Activated CD4-positive, alpha-beta T cell treated with anti-CD3 and anti-CD28 coated beads, Interleukin-2, Interleukin-6, amounts not matched to agents 100 ng/mL and 50 ng/mL, durations not matched to agents 16 hours and 8 hours (primary cell): ENCODE measurements at regions not wholly inside any gene's neighbourhood (a gene's known extent, or its start where the extent isn't known, plus 50 kb on each side); places are given as distances from the start of the nearest gene placed in this dataset.

Source experiments
- DNase-seq: peaks from one replicate; pipeline ENCODE4 v3.0.0-alpha.2; 2020

DNA sequence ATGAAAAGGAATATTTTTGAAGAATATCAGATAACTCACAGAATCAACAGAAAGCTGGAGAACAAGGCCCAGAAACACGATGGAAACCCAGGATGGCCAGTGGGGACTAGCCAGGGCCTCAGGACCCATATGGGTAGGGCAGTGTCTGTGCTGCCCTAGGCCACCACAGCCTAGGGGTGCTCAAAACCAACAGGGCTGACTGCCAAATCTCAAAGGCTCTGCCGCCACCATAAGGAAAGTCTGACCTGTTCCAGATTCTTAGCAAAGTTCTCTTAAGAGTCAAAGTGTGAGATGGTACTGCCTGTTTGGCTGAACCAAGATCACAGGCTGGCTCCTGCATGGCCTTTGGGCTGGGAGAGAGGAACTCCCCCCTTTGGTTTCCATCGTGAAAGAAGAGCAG, 164.7 kb upstream of the CTTNBP2NL start:
- DNase-seq: no peak

DNA sequence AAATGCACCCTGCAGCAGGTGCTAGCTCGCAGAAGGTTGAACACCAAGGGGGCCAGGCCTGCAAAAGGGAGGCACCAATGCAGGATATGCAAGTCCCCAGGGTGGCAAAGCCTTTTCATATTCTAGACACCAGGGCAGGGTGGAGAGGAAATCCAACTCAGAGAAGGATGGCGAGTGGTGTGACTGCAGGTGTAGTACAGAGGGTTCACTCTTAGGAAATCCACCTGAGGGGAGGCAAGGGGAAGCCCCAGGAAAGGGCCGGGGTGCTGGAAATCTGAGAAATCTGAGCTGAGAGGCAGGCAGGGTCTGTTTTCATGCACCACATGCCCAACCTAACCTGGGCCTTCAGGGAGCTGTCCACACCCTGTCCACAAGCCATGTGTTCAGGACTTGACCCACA, 163.2 kb upstream of the CTTNBP2NL start:
- no peak for DNase-seq

DNA sequence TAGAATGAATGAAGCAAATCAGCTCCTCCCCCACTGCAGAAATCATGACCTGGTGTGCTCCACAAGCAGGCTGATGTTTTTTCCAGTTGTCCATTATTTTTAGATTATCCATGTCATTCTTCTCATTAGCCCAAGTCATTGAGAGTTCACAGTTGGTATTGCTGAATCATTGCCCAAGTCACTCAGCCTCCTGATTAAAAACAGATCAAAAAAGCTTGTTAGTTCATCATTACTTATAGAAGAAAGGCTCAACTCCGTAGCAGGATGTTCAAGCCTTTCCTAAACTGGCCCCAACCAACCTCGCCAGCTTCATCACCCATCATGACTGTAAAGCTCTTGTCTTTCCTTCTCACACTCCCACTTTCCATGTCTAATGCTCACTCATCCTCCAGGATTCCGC, 161.3 kb upstream of the CTTNBP2NL start:
- DNase-seq: no peak

- DNase-seq: no peak
Measured at GRCh38 chr1:112237983-112238545, 157.9 kb upstream of the CTTNBP2NL start.

- DNase-seq: no peak
Measured at GRCh38 chr1:112239683-112240330, 156.2 kb upstream of the CTTNBP2NL start.

GRCh38 chr1:112242470-112242869, 153.5 kb upstream of the CTTNBP2NL start:
- DNase-seq: no peak

GRCh38 chr1:112244131-112244530, 151.9 kb upstream of the CTTNBP2NL start:
- no peak for DNase-seq

GRCh38 chr1:112245114-112245513, 150.9 kb upstream of the CTTNBP2NL start:
- no peak for DNase-seq

DNA sequence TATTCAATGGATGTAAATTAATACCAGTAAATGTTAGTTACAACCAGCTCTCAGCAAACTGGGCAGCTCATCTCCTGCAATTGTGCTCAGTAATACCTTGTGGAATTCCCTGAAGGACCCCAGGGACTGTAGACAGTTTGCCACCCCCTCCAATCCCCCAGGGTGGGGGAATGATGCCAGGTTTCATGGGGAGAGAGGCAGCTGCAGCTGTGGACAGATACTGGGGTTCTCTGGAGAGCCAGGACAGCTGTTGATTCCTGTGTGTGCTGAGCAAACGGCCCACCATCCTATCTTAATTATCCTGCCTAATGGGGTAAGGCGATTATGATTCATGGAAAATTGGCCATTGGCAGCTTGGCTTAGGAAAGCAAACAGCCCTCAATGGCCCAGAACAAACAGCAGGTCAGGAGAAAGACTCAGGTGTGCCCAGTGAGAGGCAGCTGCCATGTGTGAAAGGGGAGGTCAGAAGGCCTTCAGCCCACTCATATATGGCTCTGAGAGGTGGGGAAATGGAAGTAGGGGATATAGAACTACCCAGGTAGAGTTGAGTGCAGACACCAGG, 148.9 kb upstream of the CTTNBP2NL start:
- DNase-seq: no peak

GRCh38 chr1:112247961-112248360, 148.1 kb upstream of the CTTNBP2NL start:
- no peak for DNase-seq

- DNase-seq: no peak
Measured at GRCh38 chr1:112250892-112251291, 145.1 kb upstream of the CTTNBP2NL start.

DNA sequence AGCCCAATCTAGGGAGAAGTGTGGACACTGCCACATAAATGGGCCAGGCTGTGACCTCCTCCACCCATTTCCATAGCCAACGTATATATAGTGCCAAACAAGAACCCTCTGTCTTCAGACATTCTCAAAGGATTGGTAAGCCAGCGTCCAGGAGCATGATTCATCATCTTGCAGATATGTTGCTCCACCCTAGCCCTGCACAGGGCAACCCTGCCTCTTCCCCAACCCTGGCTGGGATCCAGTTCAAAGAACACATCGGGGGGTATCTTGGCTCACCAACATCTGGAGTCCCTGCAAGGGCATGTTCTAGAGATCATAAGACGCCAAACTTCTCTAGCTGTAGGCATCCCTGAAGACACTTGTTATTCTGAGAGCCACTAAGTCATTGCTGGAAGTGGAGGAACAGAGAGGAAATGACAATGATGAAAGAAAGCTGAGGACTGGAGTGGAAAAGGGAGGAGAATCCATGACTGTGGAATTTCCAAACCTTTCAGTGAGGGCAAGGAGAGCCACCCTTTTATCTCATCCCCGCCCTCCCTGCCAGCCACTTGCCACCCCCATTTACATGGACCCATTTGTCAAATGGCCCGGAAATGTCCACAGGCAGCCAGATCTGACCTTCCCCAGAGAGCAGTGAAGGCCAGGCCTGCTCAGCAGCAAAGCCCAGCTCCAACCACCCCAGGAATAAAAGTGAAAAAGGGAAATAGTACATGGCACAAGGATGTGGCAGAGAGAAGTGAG, 144.1 kb upstream of the CTTNBP2NL start:
- no peak for DNase-seq

DNA sequence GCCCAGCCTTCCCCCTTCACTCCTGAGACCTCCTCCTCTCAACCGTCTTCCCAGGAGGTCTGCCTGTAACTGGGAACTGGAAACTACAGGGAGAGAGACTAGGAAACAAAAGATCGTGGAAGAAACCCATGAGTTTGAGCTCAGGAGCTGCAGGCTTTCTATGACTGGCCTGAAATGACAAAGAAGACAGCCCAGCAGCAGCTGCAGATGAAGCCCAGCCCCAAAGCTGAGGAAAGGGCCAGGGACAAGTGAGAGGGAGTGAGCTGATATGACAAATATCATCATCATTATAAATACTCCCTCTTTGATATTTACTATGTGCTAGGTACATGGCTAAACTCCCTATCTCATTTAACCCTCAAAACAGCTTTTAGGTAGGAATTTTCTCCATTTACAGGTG, 142.6 kb upstream of the CTTNBP2NL start:
- DNase-seq: no peak

- DNase-seq: no peak
Measured at GRCh38 chr1:112255080-112255479, 140.9 kb upstream of the CTTNBP2NL start.

GRCh38 chr1:112256411-112256810, 139.6 kb upstream of the CTTNBP2NL start:
- DNase-seq: no peak

- DNase-seq: no peak
Measured at GRCh38 chr1:112257043-112257835, 138.8 kb upstream of the CTTNBP2NL start.

DNA sequence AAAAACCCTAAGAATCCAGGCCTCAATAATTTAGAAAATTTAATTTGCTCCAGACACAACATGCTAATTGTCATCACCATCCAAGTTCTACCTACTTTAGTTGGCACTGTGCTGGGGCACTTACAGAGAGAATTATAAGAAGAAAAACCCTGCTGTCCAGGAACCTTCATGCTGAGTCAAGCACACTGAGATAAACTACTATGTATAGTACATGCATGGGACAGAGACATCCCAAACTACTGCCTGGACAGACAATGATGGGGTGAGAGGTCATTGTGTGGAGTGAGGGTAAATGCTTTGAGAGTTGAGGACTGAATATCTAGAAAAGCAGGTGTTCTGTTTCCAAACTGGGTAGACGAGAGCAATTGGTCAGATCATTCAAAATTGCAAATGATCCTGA, 135.3 kb upstream of the CTTNBP2NL start:
- DNase-seq: no peak

DNA sequence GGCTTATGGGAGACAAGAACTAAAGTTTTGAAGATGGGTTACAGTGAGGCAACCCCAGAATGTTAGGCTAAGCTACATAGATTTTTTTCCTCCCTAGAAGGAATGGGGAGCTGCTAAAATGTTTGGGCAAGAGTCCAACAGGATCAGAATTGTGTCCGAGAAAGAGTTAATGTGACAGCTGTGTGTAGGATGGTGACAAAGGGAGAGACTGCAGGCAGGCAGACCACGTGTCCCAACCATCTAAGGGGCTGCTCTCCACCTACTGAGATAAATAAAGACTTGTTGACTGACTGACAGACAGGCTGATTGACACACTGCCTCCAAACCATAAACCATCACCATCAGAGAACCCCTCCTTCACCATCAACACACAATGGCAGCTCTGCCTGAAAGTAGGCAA, 133.7 kb upstream of the CTTNBP2NL start:
- DNase-seq: no peak

DNA sequence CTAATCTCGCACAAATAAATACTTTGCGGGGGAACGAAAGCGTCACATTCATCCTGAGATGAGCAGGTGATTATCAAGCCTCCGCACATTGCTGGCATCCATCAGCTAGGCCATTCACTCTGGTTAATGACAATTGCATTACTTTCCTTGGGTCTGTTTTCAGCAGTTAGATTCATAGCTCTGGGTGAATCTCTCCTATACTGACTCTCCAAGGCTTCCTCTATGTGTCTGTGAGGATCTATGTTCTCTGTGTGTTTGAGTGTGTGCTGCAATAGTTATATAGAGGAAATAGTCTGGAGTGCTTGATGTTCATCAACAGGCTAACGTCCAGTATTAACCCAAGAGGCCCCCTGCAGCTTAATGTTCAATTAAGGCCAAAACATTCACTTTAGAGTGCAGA, 133.0 kb upstream of the CTTNBP2NL start:
- no peak for DNase-seq

DNA sequence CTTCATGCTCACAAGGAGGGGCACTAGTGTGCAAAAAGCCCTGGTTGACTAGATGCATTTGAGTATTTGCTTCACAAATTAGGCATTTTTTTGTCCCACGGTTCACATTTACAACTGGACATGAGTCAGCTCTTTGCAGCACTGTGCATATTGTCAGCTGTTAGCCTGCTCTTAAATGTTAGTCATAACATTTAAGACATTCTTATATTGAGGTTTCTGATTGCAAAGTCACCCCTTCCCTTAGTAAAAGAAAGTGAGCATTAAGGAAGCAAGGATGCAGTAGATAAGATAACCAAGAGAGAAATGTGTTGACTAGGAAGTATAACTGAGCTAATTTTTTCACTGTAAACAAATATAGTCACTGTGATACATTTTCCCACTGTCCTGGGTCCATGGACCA, 132.6 kb upstream of the CTTNBP2NL start:
- DNase-seq: no peak

GRCh38 chr1:112264010-112264409, 132.0 kb upstream of the CTTNBP2NL start:
- DNase-seq: no peak

GRCh38 chr1:112264553-112264952, 131.5 kb upstream of the CTTNBP2NL start:
- no peak for DNase-seq

DNA sequence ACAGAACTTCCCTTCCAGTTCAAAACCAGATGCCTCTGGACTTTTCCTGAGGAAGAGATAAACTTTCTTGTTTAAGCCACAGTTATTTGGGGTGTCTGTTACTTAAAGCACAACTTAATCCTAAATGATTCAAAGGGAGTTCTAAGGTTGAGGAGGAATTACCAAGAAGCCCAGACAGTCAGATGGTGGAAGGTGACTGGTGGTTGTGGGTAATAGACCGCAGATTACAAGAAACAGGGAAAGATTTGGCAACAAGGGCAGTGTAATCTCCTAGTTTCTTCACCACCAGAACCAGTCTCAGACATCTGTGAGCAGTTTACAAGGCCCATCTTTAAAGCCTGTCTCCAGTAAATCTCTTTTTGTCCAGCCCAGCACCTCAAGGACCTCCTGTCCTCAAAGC, 130.1 kb upstream of the CTTNBP2NL start:
- no peak for DNase-seq
